WTC11 (cell line): ENCODE measurements at regions not wholly inside any gene's neighbourhood (a gene's known extent, or its start where the extent isn't known, plus 50 kb on each side); places are given as distances from the start of the nearest gene placed in this dataset.

ENCODE experiments used
- ATAC-seq: fragments of 200-7000 bp; cut with Tn5 transposase; 2 replicates; pipeline ENCODE4 v1.10.0; 2021; ENCODE audit warnings: mild to moderate bottlenecking, moderate library complexity
- CTCF ChIA-PET: fragments of 300-600 bp; sonication (Branson Sonifier 250); formaldehyde crosslinking; loops from one replicate; lab custom pipeline; 2021; ENCODE audit warnings: antibody characterized with exemption; lab: Charles Lee
- POLR2A ChIA-PET: fragments of 350-600 bp; sonication (Branson Sonifier 250); formaldehyde crosslinking; loops from one replicate; lab custom pipeline; 2021; ENCODE audit warnings: antibody characterized with exemption; lab: Charles Lee
- DNase-seq: peaks from one replicate; pipeline ENCODE4 v3.0.0; 2021; ENCODE audit warnings: low spot score
- H3K27ac Mint-ChIP-seq: 2 replicates; pipeline ENCODE4 v1.8.0; 2021; ENCODE audit warnings: mixed read lengths
- H3K27me3 Mint-ChIP-seq: 2 replicates; pipeline ENCODE4 v1.8.0; 2021; ENCODE audit warnings: low read depth, mild to moderate bottlenecking, moderate library complexity, mixed read lengths
- H3K36me3 Mint-ChIP-seq: 2 replicates; pipeline ENCODE4 v1.8.0; 2021; ENCODE audit warnings: mixed read lengths
- H3K4me1 Mint-ChIP-seq: 2 replicates; pipeline ENCODE4 v1.8.0; 2022; ENCODE audit warnings: mixed read lengths
- H3K4me3 Mint-ChIP-seq: 2 replicates; pipeline ENCODE4 v1.8.0; 2021; ENCODE audit warnings: mild to moderate bottlenecking, moderate library complexity, mixed read lengths
- H3K9me3 Mint-ChIP-seq: 2 replicates; pipeline ENCODE4 v1.8.0; 2021; ENCODE audit warnings: mixed read lengths
- E2F4 ChIP-seq: sonication (generic); formaldehyde crosslinking; IDR thresholded peaks from 2 replicates; pipeline ENCODE4 v1.8.1; 2022; ENCODE audit warnings: low read depth, mild to moderate bottlenecking, moderate library complexity, missing genetic modification reagents, borderline replicate concordance
- E2F5 ChIP-seq: sonication (generic); formaldehyde crosslinking; IDR thresholded peaks from 2 replicates; pipeline ENCODE4 v1.8.1; 2022; ENCODE audit warnings: mild to moderate bottlenecking, moderate library complexity, missing genetic modification reagents
- GRHL2 ChIP-seq: fragments of 250-450 bp; sonication (Bioruptor Pico); IDR thresholded peaks from 2 replicates; pipeline ENCODE4 v1.8.0; 2022; ENCODE audit warnings: mild to moderate bottlenecking, moderate library complexity; ENCODE audit not compliant: insufficient replicate concordance, severe bottlenecking
- JAZF1 ChIP-seq: fragments of 250-450 bp; sonication (Bioruptor Pico); IDR thresholded peaks from 2 replicates; pipeline ENCODE4 v1.9.0; 2021; ENCODE audit warnings: moderate library complexity, mild to moderate bottlenecking, inconsistent platforms
- MYBL2 ChIP-seq: sonication (generic); formaldehyde crosslinking; IDR thresholded peaks from 2 replicates; pipeline ENCODE4 v1.8.1; 2023; ENCODE audit warnings: mild to moderate bottlenecking, moderate library complexity, missing genetic modification reagents
- NFE2L1 ChIP-seq: sonication (generic); formaldehyde crosslinking; IDR thresholded peaks from 2 replicates; pipeline ENCODE4 v1.8.1; 2023; ENCODE audit warnings: missing genetic modification reagents
- NR1H2 ChIP-seq: sonication (generic); formaldehyde crosslinking; IDR thresholded peaks from 2 replicates; pipeline ENCODE4 v1.9.0; 2021; ENCODE audit warnings: mild to moderate bottlenecking, moderate library complexity, missing genetic modification reagents
- NR2C2 ChIP-seq: sonication (generic); formaldehyde crosslinking; IDR thresholded peaks from 2 replicates; pipeline ENCODE4 v1.8.0; 2022; ENCODE audit warnings: mild to moderate bottlenecking, missing genetic modification reagents
- NR3C1 ChIP-seq: sonication (generic); formaldehyde crosslinking; conservative IDR thresholded peaks from 2 replicates; pipeline ENCODE4 v1.8.1; 2023; ENCODE audit warnings: low read depth, mild to moderate bottlenecking, missing genetic modification reagents
- PREB ChIP-seq: sonication (generic); formaldehyde crosslinking; IDR thresholded peaks from 2 replicates; pipeline ENCODE4 v1.8.1; 2022; ENCODE audit warnings: mild to moderate bottlenecking, missing genetic modification reagents, moderate library complexity, borderline replicate concordance
- RELA ChIP-seq: sonication (generic); formaldehyde crosslinking; IDR thresholded peaks from 2 replicates; pipeline ENCODE4 v1.8.1; 2022; ENCODE audit warnings: missing genetic modification reagents, mild to moderate bottlenecking, borderline replicate concordance
- SMAD3 ChIP-seq: sonication (generic); formaldehyde crosslinking; IDR thresholded peaks from 2 replicates; pipeline ENCODE4 v1.8.0; 2022; ENCODE audit warnings: missing genetic modification reagents, mild to moderate bottlenecking, borderline replicate concordance
- SMAD4 ChIP-seq: sonication (generic); formaldehyde crosslinking; IDR thresholded peaks from 2 replicates; pipeline ENCODE4 v1.8.0; 2022; ENCODE audit warnings: mild to moderate bottlenecking, missing genetic modification reagents
- TEAD1 ChIP-seq: sonication (generic); formaldehyde crosslinking; IDR thresholded peaks from 2 replicates; pipeline ENCODE4 v1.8.0; 2022; ENCODE audit warnings: mild to moderate bottlenecking, missing genetic modification reagents
- USF1 ChIP-seq: sonication (generic); formaldehyde crosslinking; IDR thresholded peaks from 2 replicates; pipeline ENCODE4 v1.8.0; 2022; ENCODE audit warnings: mild to moderate bottlenecking, missing genetic modification reagents
- ZNF263 ChIP-seq: sonication (generic); formaldehyde crosslinking; IDR thresholded peaks from 2 replicates; pipeline ENCODE4 v1.8.1; 2022; ENCODE audit warnings: low read depth, mild to moderate bottlenecking, moderate library complexity, missing genetic modification reagents
- ZNF416 ChIP-seq: fragments of 250-450 bp; sonication (Bioruptor Pico); IDR thresholded peaks from 2 replicates; pipeline ENCODE4 v1.9.0; 2021; ENCODE audit warnings: mild to moderate bottlenecking, inconsistent platforms
- ZNF671 ChIP-seq: fragments of 250-450 bp; sonication (Bioruptor Pico); IDR thresholded peaks from 2 replicates; pipeline ENCODE4 v1.8.0; 2021; ENCODE audit warnings: mild to moderate bottlenecking
- TF ChIP-seq, protein P1 (sequence below): fragments of 250-450 bp; sonication (Bioruptor Pico); IDR thresholded peaks from 2 replicates; pipeline ENCODE4 v1.9.0; 2021; ENCODE audit warnings: moderate library complexity, mild to moderate bottlenecking, inconsistent platforms, borderline replicate concordance
- TF ChIP-seq, protein P2 (sequence below): sonication (generic); formaldehyde crosslinking; IDR thresholded peaks from 2 replicates; pipeline ENCODE4 v1.8.1; 2023; ENCODE audit warnings: mild to moderate bottlenecking, missing genetic modification reagents, moderate library complexity
- TF ChIP-seq, protein P3 (sequence below): sonication (generic); formaldehyde crosslinking; IDR thresholded peaks from 2 replicates; pipeline ENCODE4 v1.8.1; 2023; ENCODE audit warnings: mild to moderate bottlenecking, missing genetic modification reagents, borderline replicate concordance
- TF ChIP-seq, protein P4 (sequence below): fragments of 250-450 bp; sonication (Bioruptor Pico); IDR thresholded peaks from 2 replicates; pipeline ENCODE4 v1.8.0; 2021; ENCODE audit warnings: mild to moderate bottlenecking

- Mint-ChIP-seq H3K4me1 (no peaks in the 10 kb centered on the region), H3K27ac (no peak overlapping the region), H3K4me3 (no peak overlapping the region), H3K36me3 (no peaks in the 10 kb centered on the region), H3K9me3 (no peaks in the 10 kb centered on the region), H3K27me3 (no peaks in the 10 kb centered on the region; the same call in 1 of the 2 replicates)
- DNase-seq (no peak), ATAC-seq (no peak)
- TF ChIP-seq SMAD4 (no peak), NR2C2 (no peak), NR3C1 (CRISPR knock-in tag) (no peak), NR1H2 (no peak), PREB (no peak), GRHL2 (no peak), ZNF671 (no peak)
- TF ChIP-seq, protein P1, sequence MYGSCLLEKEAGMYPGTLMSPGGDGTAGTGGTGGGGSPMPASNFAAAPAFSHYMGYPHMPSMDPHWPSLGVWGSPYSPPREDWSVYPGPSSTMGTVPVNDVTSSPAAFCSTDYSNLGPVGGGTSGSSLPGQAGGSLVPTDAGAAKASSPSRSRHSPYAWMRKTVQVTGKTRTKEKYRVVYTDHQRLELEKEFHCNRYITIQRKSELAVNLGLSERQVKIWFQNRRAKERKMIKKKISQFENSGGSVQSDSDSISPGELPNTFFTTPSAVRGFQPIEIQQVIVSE (CRISPR knock-in tag): no peak
- TF ChIP-seq, protein P2, sequence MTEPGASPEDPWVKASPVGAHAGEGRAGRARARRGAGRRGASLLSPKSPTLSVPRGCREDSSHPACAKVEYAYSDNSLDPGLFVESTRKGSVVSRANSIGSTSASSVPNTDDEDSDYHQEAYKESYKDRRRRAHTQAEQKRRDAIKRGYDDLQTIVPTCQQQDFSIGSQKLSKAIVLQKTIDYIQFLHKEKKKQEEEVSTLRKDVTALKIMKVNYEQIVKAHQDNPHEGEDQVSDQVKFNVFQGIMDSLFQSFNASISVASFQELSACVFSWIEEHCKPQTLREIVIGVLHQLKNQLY: no peak
- POLR2A ChIA-PET: no interaction called here
- CTCF ChIA-PET: interaction anchor here (0.8 to 1.0 kb wide), 2 partner anchors 12 to 47 kb away, joined by 3 read pairs; no protein-coding TSS in a partner anchor
Observed at GRCh38 chr11:19370100-19370861, 129.5 kb upstream of the E2F8 start.

DNA sequence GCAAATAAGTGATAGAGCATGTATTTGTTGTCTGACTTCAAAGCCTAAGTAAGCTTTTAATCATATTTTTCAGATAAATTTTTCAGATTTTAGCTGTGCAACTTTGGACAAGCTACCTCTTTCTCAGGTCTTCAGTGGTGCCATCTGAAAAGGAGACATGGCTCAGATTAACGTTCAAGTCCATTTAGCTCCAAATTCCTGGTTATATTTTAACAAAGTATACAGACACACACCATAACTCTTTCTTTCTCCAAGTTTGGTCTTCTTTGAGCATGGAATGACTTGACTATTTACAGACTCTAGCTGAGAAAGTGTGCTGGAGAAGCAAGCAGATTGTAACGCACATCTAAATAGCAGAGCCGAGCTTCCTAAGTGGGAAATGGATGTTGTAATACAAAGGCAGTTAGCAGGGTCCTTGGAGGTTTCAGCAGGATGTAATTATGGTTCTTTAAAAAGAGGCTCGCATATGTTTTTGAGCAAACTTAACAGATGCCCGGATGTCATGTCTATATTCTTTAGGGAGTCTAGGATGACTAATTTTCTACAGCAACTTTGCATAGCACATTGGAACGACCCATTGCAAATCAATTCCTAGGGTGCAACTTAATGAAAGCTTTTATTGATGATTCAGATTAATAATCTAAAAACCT is 128.1 kb upstream of the E2F8 start:
- no peak for TF ChIP-seq ZNF263
- TF ChIP-seq RELA (CRISPR knock-in tag): no peak
- TF ChIP-seq USF1 (CRISPR knock-in tag): no peak
- no peak for TF ChIP-seq MYBL2 (CRISPR knock-in tag)
- TF ChIP-seq, protein P3, sequence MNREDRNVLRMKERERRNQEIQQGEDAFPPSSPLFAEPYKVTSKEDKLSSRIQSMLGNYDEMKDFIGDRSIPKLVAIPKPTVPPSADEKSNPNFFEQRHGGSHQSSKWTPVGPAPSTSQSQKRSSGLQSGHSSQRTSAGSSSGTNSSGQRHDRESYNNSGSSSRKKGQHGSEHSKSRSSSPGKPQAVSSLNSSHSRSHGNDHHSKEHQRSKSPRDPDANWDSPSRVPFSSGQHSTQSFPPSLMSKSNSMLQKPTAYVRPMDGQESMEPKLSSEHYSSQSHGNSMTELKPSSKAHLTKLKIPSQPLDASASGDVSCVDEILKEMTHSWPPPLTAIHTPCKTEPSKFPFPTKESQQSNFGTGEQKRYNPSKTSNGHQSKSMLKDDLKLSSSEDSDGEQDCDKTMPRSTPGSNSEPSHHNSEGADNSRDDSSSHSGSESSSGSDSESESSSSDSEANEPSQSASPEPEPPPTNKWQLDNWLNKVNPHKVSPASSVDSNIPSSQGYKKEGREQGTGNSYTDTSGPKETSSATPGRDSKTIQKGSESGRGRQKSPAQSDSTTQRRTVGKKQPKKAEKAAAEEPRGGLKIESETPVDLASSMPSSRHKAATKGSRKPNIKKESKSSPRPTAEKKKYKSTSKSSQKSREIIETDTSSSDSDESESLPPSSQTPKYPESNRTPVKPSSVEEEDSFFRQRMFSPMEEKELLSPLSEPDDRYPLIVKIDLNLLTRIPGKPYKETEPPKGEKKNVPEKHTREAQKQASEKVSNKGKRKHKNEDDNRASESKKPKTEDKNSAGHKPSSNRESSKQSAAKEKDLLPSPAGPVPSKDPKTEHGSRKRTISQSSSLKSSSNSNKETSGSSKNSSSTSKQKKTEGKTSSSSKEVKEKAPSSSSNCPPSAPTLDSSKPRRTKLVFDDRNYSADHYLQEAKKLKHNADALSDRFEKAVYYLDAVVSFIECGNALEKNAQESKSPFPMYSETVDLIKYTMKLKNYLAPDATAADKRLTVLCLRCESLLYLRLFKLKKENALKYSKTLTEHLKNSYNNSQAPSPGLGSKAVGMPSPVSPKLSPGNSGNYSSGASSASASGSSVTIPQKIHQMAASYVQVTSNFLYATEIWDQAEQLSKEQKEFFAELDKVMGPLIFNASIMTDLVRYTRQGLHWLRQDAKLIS (CRISPR knock-in tag): no peak
- TF ChIP-seq SMAD3: no peak
- no peak for TF ChIP-seq ZNF416 (CRISPR knock-in tag)
- no peak for TF ChIP-seq TEAD1 (CRISPR knock-in tag)
- no peak for TF ChIP-seq E2F5
- TF ChIP-seq NR2C2: no peak
- no peak for TF ChIP-seq NFE2L1 (CRISPR knock-in tag)
- TF ChIP-seq NR1H2: no peak
- no peak for TF ChIP-seq SMAD4
- TF ChIP-seq NR3C1 (CRISPR knock-in tag): no peak
- no peak for TF ChIP-seq JAZF1 (CRISPR knock-in tag)
- TF ChIP-seq E2F4 (CRISPR knock-in tag): no peak
- TF ChIP-seq, protein P4, sequence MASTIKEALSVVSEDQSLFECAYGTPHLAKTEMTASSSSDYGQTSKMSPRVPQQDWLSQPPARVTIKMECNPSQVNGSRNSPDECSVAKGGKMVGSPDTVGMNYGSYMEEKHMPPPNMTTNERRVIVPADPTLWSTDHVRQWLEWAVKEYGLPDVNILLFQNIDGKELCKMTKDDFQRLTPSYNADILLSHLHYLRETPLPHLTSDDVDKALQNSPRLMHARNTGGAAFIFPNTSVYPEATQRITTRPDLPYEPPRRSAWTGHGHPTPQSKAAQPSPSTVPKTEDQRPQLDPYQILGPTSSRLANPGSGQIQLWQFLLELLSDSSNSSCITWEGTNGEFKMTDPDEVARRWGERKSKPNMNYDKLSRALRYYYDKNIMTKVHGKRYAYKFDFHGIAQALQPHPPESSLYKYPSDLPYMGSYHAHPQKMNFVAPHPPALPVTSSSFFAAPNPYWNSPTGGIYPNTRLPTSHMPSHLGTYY (CRISPR knock-in tag): no peak
- Mint-ChIP-seq H3K4me1 (peaks cover 6% of the 10 kb centered on the region), H3K27ac (no peak overlapping the region), H3K36me3 (no peaks in the 10 kb centered on the region), H3K9me3 (no peaks in the 10 kb centered on the region), H3K27me3 (no peaks in the 10 kb centered on the region; the same call in 1 of the 2 replicates), H3K4me3 (no peak overlapping the region)
- DNase-seq (no peak), ATAC-seq (no peak)
- ChIA-PET CTCF (no interaction called here), POLR2A (no interaction called here)
